ENCODE measurements at regions not wholly inside any gene's neighbourhood (a gene's known extent, or its start where the extent isn't known, plus 50 kb on each side); places are given as distances from the start of the nearest gene placed in this dataset.
"Not testable (repeated sequence)": the region's sequence is repeated elsewhere in the genome, so short reads cannot be mapped to it uniquely, and the experiment has no call there.

GRCh38 chr12:72989458-72989947, 717.3 kb downstream of the TRHDE start:
- Histone ChIP-seq H3K27ac (no peak overlapping the region), H3K4me1 (no peaks in the 10 kb centered on the region), H3K36me3 (no peaks in the 10 kb centered on the region), H3K9me3 (no peaks in the 10 kb centered on the region), H3K4me3 (no peak overlapping the region), H3K27me3 (no peaks in the 10 kb centered on the region)
- no peak for TF ChIP-seq CTCF (IDR thresholded peaks at IDR 0.05)
- ATAC-seq (no peak), DNase-seq (no peak)
- intact Hi-C loops (cut with DNase I), result no loop called here

GRCh38 chr12:72995029-72995428, 722.9 kb downstream of the TRHDE start:
- H3K36me3 ChIP-seq; H3K27ac ChIP-seq; intact Hi-C loops (cut with DNase I); ATAC-seq; H3K4me1 ChIP-seq; H3K27me3 ChIP-seq; H3K9me3 ChIP-seq; H3K4me3 ChIP-seq; DNase-seq: not testable (repeated sequence)

- H3K36me3 ChIP-seq, result no peaks in the 10 kb centered on the region
- H3K27me3 ChIP-seq, result no peaks in the 10 kb centered on the region
- no peaks in the 10 kb centered on the region for H3K9me3 ChIP-seq
- ATAC-seq (no peak), DNase-seq (no peak)
- intact Hi-C loops (cut with DNase I), result no loop called here
- H3K4me1 ChIP-seq, result no peaks in the 10 kb centered on the region
- no peak overlapping the region for H3K4me3 ChIP-seq
- H3K27ac ChIP-seq, result no peak overlapping the region
- no peak for TF ChIP-seq CTCF (IDR thresholded peaks at IDR 0.05)
Observed at GRCh38 chr12:72995616-72996015, 723.4 kb downstream of the TRHDE start.

GRCh38 chr12:73001806-73002205, 729.6 kb downstream of the TRHDE start:
- DNase-seq; H3K36me3 ChIP-seq; H3K4me1 ChIP-seq; H3K27me3 ChIP-seq; H3K9me3 ChIP-seq; H3K4me3 ChIP-seq; ATAC-seq; H3K27ac ChIP-seq; intact Hi-C loops (cut with DNase I): not testable (repeated sequence)

GRCh38 chr12:73002504-73002903, 730.3 kb downstream of the TRHDE start:
- H3K27me3 ChIP-seq; H3K4me3 ChIP-seq; H3K4me1 ChIP-seq; ATAC-seq; DNase-seq; H3K9me3 ChIP-seq; intact Hi-C loops (cut with DNase I); H3K36me3 ChIP-seq; H3K27ac ChIP-seq: not testable (repeated sequence)

GRCh38 chr12:73009138-73009834, 737.1 kb downstream of the TRHDE start:
- H3K4me3 ChIP-seq; H3K36me3 ChIP-seq; H3K4me1 ChIP-seq; intact Hi-C loops (cut with DNase I); H3K27ac ChIP-seq; H3K27me3 ChIP-seq; ATAC-seq; H3K9me3 ChIP-seq; DNase-seq: not testable (repeated sequence)

- H3K4me1 ChIP-seq, result no peaks in the 10 kb centered on the region
- no peak overlapping the region for H3K27ac ChIP-seq
- DNase-seq, result no peak
- no peak for TF ChIP-seq CTCF (IDR thresholded peaks at IDR 0.05)
- H3K27me3 ChIP-seq, result no peaks in the 10 kb centered on the region
- intact Hi-C loops (cut with DNase I), result no loop called here
- ATAC-seq, result no peak
- H3K9me3 ChIP-seq, result no peaks in the 10 kb centered on the region
- H3K36me3 ChIP-seq, result no peaks in the 10 kb centered on the region
- H3K4me3 ChIP-seq, result no peak overlapping the region
Observed at GRCh38 chr12:73017981-73018380, 745.8 kb downstream of the TRHDE start.

- no peak overlapping the region for H3K27ac ChIP-seq
- no peaks in the 10 kb centered on the region for H3K27me3 ChIP-seq
- no peak overlapping the region for H3K4me3 ChIP-seq
- H3K4me1 ChIP-seq, result no peaks in the 10 kb centered on the region
- H3K9me3 ChIP-seq, result no peaks in the 10 kb centered on the region
- intact Hi-C loops (cut with DNase I), result no loop called here
- no peak for ATAC-seq
- H3K36me3 ChIP-seq, result no peaks in the 10 kb centered on the region
- DNase-seq, result no peak
- TF ChIP-seq CTCF (IDR thresholded peaks at IDR 0.05), result no peak
Observed at GRCh38 chr12:73053893-73054292, 781.7 kb downstream of the TRHDE start.
